Fibroblast of the aortic adventitia (primary cell): ENCODE measurements at regions not wholly inside any gene's neighbourhood (a gene's known extent, or its start where the extent isn't known, plus 50 kb on each side); places are given as distances from the start of the nearest gene placed in this dataset.

Source experiments
- DNase-seq: peaks from one replicate; pipeline ENCODE4 v3.0.0-alpha.2; 2010; ENCODE audit warnings: low read depth
- H3K4me3 ChIP-seq: 2 replicates; pipeline ENCODE4 v1.5.1; 2011; ENCODE audit warnings: low read depth, mild to moderate bottlenecking, control low read depth, low read length, moderate library complexity
- CTCF ChIP-seq: IDR thresholded peaks from 2 replicates; pipeline ENCODE4 v1.5.1; 2011; ENCODE audit warnings: mild to moderate bottlenecking, low read length, control low read depth, inconsistent platforms; ENCODE audit not compliant: insufficient read depth

GRCh38 chr14:37697489-37698121 is 102.2 kb downstream of the TTC6 start:
- no peak overlapping the region for H3K4me3 ChIP-seq
- TF ChIP-seq CTCF = no peak
- peak; percentile 2 for DNase-seq

GRCh38 chr14:37698840-37699777 is 103.7 kb downstream of the TTC6 start:
- H3K4me3 ChIP-seq = no peak overlapping the region
- TF ChIP-seq CTCF = no peak
- DNase-seq = no peak

- no peak overlapping the region for H3K4me3 ChIP-seq
- no peak for TF ChIP-seq CTCF
- DNase-seq = no peak
Observed at GRCh38 chr14:37707716-37708115, 112.3 kb downstream of the TTC6 start.

DNA sequence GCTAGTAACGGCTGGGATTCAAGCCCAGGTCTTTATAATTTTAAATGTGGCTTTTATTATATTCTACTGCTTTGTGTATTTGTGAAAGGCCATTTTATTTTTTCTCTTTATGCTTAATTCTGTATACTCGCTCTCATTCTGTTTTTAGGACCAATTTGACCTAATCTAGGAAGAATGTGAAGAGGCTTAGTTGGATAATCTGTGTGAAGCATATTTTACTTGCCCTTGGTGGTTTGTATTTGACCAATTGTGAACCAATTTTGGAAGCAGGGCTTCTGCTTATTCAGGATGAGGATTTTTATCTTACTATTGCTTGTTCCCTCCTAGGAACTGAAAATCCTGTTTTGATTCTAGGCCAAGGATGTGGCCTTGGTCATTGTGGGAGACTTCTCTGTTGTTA is 113.1 kb downstream of the TTC6 start:
- no peak for DNase-seq
- no peak overlapping the region for H3K4me3 ChIP-seq
- no peak for TF ChIP-seq CTCF

DNA sequence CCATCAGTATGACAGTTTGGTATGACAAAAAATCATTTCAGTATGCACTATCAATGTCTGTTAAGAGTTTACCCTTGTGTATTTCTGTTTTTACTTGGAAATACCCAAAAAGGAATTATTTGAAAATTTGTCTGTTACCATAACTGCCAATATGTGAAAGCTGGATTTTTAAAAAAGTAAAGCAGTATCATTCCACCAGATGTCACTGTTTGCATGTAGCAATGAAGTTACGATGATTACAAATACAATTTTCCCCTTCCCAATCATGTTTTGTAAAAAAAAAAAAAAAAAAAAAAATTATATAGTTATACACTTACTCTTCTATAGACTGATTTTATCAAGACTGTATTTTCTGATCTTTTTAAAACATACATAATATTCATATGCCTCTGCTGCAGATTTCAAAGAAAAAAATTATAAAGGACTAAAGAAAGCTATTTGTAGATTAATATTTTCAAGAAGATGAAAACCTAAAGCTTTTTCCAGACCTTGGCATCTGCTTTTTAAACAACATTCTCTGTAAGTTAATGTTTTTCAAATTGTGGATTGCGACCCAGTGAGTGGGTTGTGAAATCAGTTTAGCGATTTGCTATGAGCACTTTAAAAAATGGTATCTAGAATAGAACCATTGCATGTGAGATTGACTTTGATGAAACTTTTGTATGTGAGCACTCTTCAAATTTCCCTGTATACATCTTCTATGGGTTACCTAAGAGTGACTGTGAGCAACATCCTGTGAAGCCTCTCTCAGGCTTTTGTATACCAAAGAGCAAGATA is 114.2 kb downstream of the TTC6 start:
- peak; percentile 17 for DNase-seq
- no peak overlapping the region for H3K4me3 ChIP-seq
- TF ChIP-seq CTCF = peak; percentile 31

- TF ChIP-seq CTCF = no peak
Observed at GRCh38 chr14:37711356-37711830, 116.0 kb downstream of the TTC6 start.

More at GRCh38 chr14:37711356-37711830, 116.0 kb downstream of the TTC6 start:
- no peak for DNase-seq
- H3K4me3 ChIP-seq = no peak overlapping the region
